Thoracic aorta (tissue), 2 donors: ENCODE measurements at regions not wholly inside any gene's neighbourhood (a gene's known extent, or its start where the extent isn't known, plus 50 kb on each side); places are given as distances from the start of the nearest gene placed in this dataset.

Source experiments
- ATAC-seq: fragments of 150-250 bp; one replicate; pipeline ENCODE4 v1.8.0; 2017; ENCODE audit warnings: low read depth; ENCODE audit not compliant: insufficient number of reproducible peaks, low FRiP score
- DNase-seq: peaks from one replicate; pipeline ENCODE4 v3.0.0-alpha.2; 2020; ENCODE audit warnings: low spot score
- H3K27ac ChIP-seq, 2 donors: fragments of 200-600 bp; sonication (generic); 1 replicate in 1 of 2; 2 replicates in 1 of 2; pipeline ENCODE4 v1.5.1; 2016; ENCODE audit warnings: mild to moderate bottlenecking in 2 of 2, moderate library complexity in 2 of 2
- H3K27me3 ChIP-seq: fragments of 200-600 bp; sonication (generic); replicated peaks from 2 replicates; pipeline ENCODE4 v1.6.0; 2016; ENCODE audit warnings: mild to moderate bottlenecking; ENCODE audit not compliant: insufficient read depth
- H3K36me3 ChIP-seq: fragments of 200-600 bp; sonication (generic); one replicate; pipeline ENCODE4 v1.5.1; 2016
- H3K4me1 ChIP-seq, 2 donors: fragments of 200-600 bp; sonication (generic); 1 replicate in 1 of 2; 2 replicates in 1 of 2; pipeline versions ENCODE4 v1.5.1 to v1.6.0; 2016; ENCODE audit warnings: low read depth in 2 of 2, mild to moderate bottlenecking in 1 of 2; ENCODE audit not compliant: control insufficient read depth in 1 of 2
- H3K4me3 ChIP-seq: fragments of 200-600 bp; sonication (generic); 2 replicates; pipeline ENCODE4 v1.5.1; 2016; ENCODE audit warnings: mild to moderate bottlenecking
- H3K9me3 ChIP-seq: fragments of 200-600 bp; sonication (generic); 2 replicates; pipeline ENCODE4 v1.5.1; 2016
- CTCF ChIP-seq: fragments of 200-600 bp; sonication (generic); IDR thresholded peaks from one replicate; pipeline ENCODE4 v1.5.1; 2019; ENCODE audit warnings: antibody characterized with exemption

GRCh38 chrY:21227849-21228248 lies 283.3 kb upstream of the RBMY1B start:
- no peak for DNase-seq
- H3K36me3 ChIP-seq: no peaks in the 10 kb centered on the region
- H3K9me3 ChIP-seq: no peaks in the 10 kb centered on the region
- H3K4me1 ChIP-seq: no peaks in the 10 kb centered on the region
- no peak for ATAC-seq
- no peak for TF ChIP-seq CTCF
- H3K4me3 ChIP-seq: no peak overlapping the region
- no peak overlapping the region for H3K27ac ChIP-seq
- H3K27me3 ChIP-seq: no peaks in the 10 kb centered on the region

- ATAC-seq (no peak), DNase-seq (no peak)
- no peak for TF ChIP-seq CTCF
- no peak overlapping the region for H3K4me3 ChIP-seq
- H3K4me1 ChIP-seq: no peaks in the 10 kb centered on the region
- no peak overlapping the region for H3K27ac ChIP-seq
- H3K36me3 ChIP-seq: no peaks in the 10 kb centered on the region
- no peaks in the 10 kb centered on the region for H3K27me3 ChIP-seq
- no peaks in the 10 kb centered on the region for H3K9me3 ChIP-seq
Observed at GRCh38 chrY:21240221-21240620, 270.9 kb upstream of the RBMY1B start.

GRCh38 chrY:21240662-21241310 lies 270.4 kb upstream of the RBMY1B start:
- Histone ChIP-seq H3K4me3 (no peak overlapping the region), H3K9me3 (no peaks in the 10 kb centered on the region), H3K27ac (no peak overlapping the region), H3K27me3 (no peaks in the 10 kb centered on the region), H3K36me3 (no peaks in the 10 kb centered on the region), H3K4me1 (no peaks in the 10 kb centered on the region)
- no peak for ATAC-seq
- no peak for DNase-seq
- no peak for TF ChIP-seq CTCF

DNA sequence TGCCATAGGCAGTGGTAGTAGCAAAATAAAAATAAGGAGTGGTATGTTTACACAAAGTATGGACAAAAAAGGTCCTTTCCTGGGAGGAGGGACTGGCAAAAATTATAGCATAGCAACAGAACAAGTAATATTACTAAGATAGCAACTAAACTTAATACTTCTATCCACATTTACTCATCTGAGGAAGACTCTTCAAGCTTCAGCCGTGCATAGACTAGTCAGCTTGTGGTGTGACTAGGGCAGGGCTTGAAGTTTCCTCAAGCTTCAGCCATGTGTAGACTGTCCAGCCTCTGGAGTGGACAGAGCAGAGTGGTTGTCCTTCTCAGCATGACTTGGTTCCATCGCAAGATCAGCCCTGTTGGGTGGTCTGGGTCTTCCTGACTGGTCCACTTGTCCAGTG lies 268.3 kb upstream of the RBMY1B start:
- no peak for DNase-seq
- Histone ChIP-seq H3K27me3 (no peaks in the 10 kb centered on the region), H3K27ac (no peak overlapping the region), H3K4me1 (no peaks in the 10 kb centered on the region), H3K9me3 (no peaks in the 10 kb centered on the region), H3K4me3 (no peak overlapping the region), H3K36me3 (no peaks in the 10 kb centered on the region)
- no peak for ATAC-seq
- no peak for TF ChIP-seq CTCF

DNA sequence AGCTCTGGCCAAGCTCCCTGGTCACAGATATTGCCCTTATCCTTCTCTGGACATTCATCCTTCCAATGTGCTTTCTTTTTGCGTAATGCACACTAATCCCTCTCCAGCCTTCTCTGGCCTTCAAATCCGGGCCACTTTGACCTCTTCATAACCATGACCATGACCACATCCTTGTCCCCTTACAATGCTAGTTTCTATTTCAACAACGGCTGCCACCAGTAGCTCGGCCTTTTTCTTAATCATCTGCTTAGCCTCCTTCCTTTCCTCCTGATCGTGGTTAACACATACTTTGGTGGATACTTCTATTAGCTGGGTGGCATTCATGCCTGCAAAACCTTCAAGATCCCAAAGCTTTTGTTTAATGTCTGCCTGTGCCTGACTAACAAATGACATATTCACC lies 264.4 kb upstream of the RBMY1B start:
- H3K27ac ChIP-seq: no peak overlapping the region
- DNase-seq (no peak), ATAC-seq (no peak)
- H3K9me3 ChIP-seq: no peaks in the 10 kb centered on the region
- H3K27me3 ChIP-seq: no peaks in the 10 kb centered on the region
- TF ChIP-seq CTCF: no peak
- no peaks in the 10 kb centered on the region for H3K36me3 ChIP-seq
- no peaks in the 10 kb centered on the region for H3K4me1 ChIP-seq
- H3K4me3 ChIP-seq: no peak overlapping the region
